ENCODE measurements at regions not wholly inside any gene's neighbourhood (a gene's known extent, or its start where the extent isn't known, plus 50 kb on each side); places are given as distances from the start of the nearest gene placed in this dataset.

DNA sequence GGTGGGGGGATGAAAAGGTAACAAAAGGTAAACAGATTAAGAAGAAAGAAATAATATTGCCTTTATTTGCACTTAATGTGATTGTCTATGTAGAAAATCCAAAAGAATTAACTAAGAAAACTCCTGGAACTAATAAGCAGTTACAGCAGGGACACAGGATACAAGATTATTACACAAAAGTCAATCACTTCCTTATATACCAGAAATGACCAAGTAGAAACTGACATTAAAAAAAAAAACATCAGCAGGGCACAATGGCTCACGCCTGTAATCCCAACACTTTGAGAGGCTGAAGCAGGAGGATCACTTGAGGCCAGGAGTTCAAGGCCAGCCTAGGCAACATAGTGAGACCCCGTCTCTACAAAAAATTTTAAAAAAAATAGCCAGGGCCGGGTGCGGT is 123.2 kb upstream of the RIPOR2 start:
- Histone ChIP-seq H3K27me3 (ENCODE audit: control insufficient read depth, insufficient read depth, low read length) (no peaks in the 10 kb centered on the region), H3K9me3 (ENCODE audit: control insufficient read depth, insufficient read depth, low read length) (no peaks in the 10 kb centered on the region), H3K36me3 (ENCODE audit: control insufficient read depth, insufficient read depth, low read length) (no peaks in the 10 kb centered on the region), H3K4me1 (ENCODE audit: control insufficient read depth, insufficient read depth, low read length) (peaks cover 12% of the 10 kb centered on the region), H3K9ac (ENCODE audit: low read depth, low read length) (no peak overlapping the region), H3K4me3 (ENCODE audit: low read depth, low read length) (no peak overlapping the region)

- H3K36me3 ChIP-seq (ENCODE audit: control insufficient read depth, insufficient read depth, low read length) = no peaks in the 10 kb centered on the region
- H3K4me1 ChIP-seq (ENCODE audit: control insufficient read depth, insufficient read depth, low read length) = peaks cover 12% of the 10 kb centered on the region
- no peaks in the 10 kb centered on the region for H3K27me3 ChIP-seq (ENCODE audit: control insufficient read depth, insufficient read depth, low read length)
- no peaks in the 10 kb centered on the region for H3K9me3 ChIP-seq (ENCODE audit: control insufficient read depth, insufficient read depth, low read length)
- H3K4me3 ChIP-seq (ENCODE audit: low read depth, low read length) = no peak overlapping the region
- no peak overlapping the region for H3K9ac ChIP-seq (ENCODE audit: low read depth, low read length)
These were observed 124.8 kb upstream of the RIPOR2 start for GRCh38 chr6:25060522-25060921.

DNA sequence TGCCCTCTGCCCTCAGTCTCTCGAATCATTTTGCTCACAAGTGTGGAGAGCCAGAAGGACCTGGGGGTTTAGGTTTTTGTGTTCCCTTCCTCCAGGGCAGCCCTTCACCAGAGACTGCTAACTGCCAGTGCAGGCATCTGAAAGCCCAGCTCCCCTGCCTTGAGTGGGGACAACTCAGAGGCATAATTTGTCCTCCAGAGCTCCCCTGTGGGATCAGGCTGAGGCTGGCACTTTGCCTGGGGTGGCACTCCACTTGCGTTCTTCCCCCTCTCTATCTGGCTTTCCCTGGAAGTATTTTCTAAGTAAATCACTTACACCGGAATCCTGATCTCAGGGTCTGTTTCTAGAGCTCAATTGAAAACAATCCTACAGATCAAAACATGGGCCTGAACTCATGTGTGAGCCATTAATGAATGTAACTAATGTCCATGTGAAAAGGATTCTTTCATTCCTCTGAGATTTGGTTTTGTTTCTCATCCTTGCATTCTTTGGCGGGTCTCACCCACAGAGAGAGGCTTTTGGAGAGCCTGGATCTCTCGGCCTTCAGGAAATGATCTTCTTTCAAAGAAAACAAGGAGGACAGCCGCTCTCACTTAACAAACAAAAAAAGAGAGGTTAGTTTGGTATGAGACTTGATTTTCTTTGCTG is 125.7 kb upstream of the RIPOR2 start:
- Histone ChIP-seq H3K9ac (ENCODE audit: low read depth, low read length) (no peak overlapping the region), H3K4me1 (ENCODE audit: control insufficient read depth, insufficient read depth, low read length) (peaks cover 12% of the 10 kb centered on the region), H3K9me3 (ENCODE audit: control insufficient read depth, insufficient read depth, low read length) (no peaks in the 10 kb centered on the region), H3K27me3 (ENCODE audit: control insufficient read depth, insufficient read depth, low read length) (no peaks in the 10 kb centered on the region), H3K36me3 (ENCODE audit: control insufficient read depth, insufficient read depth, low read length) (no peaks in the 10 kb centered on the region), H3K4me3 (ENCODE audit: low read depth, low read length) (no peak overlapping the region)

- no peaks in the 10 kb centered on the region for H3K9me3 ChIP-seq (ENCODE audit: control insufficient read depth, insufficient read depth, low read length)
- H3K27me3 ChIP-seq (ENCODE audit: control insufficient read depth, insufficient read depth, low read length) = no peaks in the 10 kb centered on the region
- no peak overlapping the region for H3K4me3 ChIP-seq (ENCODE audit: low read depth, low read length)
- H3K36me3 ChIP-seq (ENCODE audit: control insufficient read depth, insufficient read depth, low read length) = no peaks in the 10 kb centered on the region
- peaks cover 12% of the 10 kb centered on the region for H3K4me1 ChIP-seq (ENCODE audit: control insufficient read depth, insufficient read depth, low read length)
- H3K9ac ChIP-seq (ENCODE audit: low read depth, low read length) = no peak overlapping the region
These were observed 126.5 kb upstream of the RIPOR2 start for GRCh38 chr6:25062070-25062811.

DNA sequence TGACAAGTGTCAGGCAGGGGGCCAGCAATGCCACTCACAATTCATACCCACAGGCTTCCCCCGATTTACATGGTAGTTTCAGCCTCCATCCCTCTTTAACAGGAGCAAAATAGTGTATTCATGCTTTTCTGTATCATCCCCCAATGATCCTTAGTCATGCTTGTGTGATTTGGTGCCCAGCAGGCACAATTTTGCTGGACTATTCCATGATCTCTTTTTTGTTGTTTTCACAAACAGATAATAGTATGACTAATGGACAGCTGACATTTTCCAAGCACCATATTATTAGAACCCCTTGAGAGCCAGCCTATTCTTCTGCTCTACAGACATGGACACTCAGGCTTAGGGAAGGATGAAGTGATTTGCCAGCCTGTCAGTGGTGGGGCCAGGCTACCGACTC is 128.2 kb upstream of the RIPOR2 start:
- Histone ChIP-seq H3K4me1 (ENCODE audit: control insufficient read depth, insufficient read depth, low read length) (peaks cover 12% of the 10 kb centered on the region), H3K27me3 (ENCODE audit: control insufficient read depth, insufficient read depth, low read length) (no peaks in the 10 kb centered on the region), H3K4me3 (ENCODE audit: low read depth, low read length) (no peak overlapping the region), H3K36me3 (ENCODE audit: control insufficient read depth, insufficient read depth, low read length) (no peaks in the 10 kb centered on the region), H3K9ac (ENCODE audit: low read depth, low read length) (no peak overlapping the region), H3K9me3 (ENCODE audit: control insufficient read depth, insufficient read depth, low read length) (no peaks in the 10 kb centered on the region)

DNA sequence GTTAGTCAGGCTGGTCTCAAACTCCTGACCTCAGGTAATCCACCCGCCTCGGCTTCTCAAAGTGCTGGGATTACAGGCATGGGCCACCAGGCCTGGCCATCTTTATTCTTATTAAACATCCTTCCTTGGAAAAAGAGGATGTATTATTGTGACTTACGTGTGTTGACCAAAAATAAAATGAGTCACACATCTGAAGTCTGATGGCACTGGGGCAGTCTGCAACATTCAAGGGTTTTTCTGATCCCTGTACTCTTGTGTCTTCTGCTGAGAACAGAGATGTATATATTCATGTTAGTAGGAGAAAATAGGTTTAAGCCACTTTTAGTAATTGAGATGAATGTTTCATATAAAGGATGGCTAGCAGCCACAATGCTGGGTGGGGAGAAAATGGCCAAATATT is 129.9 kb upstream of the RIPOR2 start:
- Histone ChIP-seq H3K27me3 (ENCODE audit: control insufficient read depth, insufficient read depth, low read length) (no peaks in the 10 kb centered on the region), H3K4me3 (ENCODE audit: low read depth, low read length) (no peak overlapping the region), H3K36me3 (ENCODE audit: control insufficient read depth, insufficient read depth, low read length) (no peaks in the 10 kb centered on the region), H3K9me3 (ENCODE audit: control insufficient read depth, insufficient read depth, low read length) (no peaks in the 10 kb centered on the region), H3K9ac (ENCODE audit: low read depth, low read length) (no peak overlapping the region), H3K4me1 (ENCODE audit: control insufficient read depth, insufficient read depth, low read length) (peaks cover 12% of the 10 kb centered on the region)

GRCh38 chr6:25066593-25066992 is 130.8 kb upstream of the RIPOR2 start:
- H3K9ac ChIP-seq (ENCODE audit: low read depth, low read length) = no peak overlapping the region
- peaks cover 8% of the 10 kb centered on the region for H3K4me1 ChIP-seq (ENCODE audit: control insufficient read depth, insufficient read depth, low read length)
- no peaks in the 10 kb centered on the region for H3K9me3 ChIP-seq (ENCODE audit: control insufficient read depth, insufficient read depth, low read length)
- no peak overlapping the region for H3K4me3 ChIP-seq (ENCODE audit: low read depth, low read length)
- no peaks in the 10 kb centered on the region for H3K27me3 ChIP-seq (ENCODE audit: control insufficient read depth, insufficient read depth, low read length)
- H3K36me3 ChIP-seq (ENCODE audit: control insufficient read depth, insufficient read depth, low read length) = no peaks in the 10 kb centered on the region

DNA sequence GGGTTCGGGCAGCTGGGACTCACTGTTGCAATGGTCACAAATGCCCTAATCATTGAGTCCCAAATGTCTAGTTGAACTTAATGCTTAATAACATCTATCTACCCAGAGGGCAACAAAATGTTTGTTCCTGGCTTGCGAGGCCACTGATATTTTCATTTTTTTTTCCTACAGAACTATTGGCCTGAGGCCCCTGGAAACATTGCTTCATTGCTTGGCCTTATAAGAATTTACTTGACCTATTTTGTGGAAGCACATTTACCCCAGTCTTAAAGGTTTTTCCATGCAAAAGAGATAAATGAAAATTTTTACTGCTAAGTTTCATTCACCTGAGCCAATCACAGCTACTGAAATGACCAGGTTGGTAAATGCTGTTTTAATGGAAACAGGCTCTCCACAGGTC is 133.1 kb upstream of the RIPOR2 start:
- no peak overlapping the region for H3K9ac ChIP-seq (ENCODE audit: low read depth, low read length)
- no peaks in the 10 kb centered on the region for H3K27me3 ChIP-seq (ENCODE audit: control insufficient read depth, insufficient read depth, low read length)
- no peak overlapping the region for H3K4me3 ChIP-seq (ENCODE audit: low read depth, low read length)
- no peaks in the 10 kb centered on the region for H3K36me3 ChIP-seq (ENCODE audit: control insufficient read depth, insufficient read depth, low read length)
- no peaks in the 10 kb centered on the region for H3K4me1 ChIP-seq (ENCODE audit: control insufficient read depth, insufficient read depth, low read length)
- H3K9me3 ChIP-seq (ENCODE audit: control insufficient read depth, insufficient read depth, low read length) = no peaks in the 10 kb centered on the region

DNA sequence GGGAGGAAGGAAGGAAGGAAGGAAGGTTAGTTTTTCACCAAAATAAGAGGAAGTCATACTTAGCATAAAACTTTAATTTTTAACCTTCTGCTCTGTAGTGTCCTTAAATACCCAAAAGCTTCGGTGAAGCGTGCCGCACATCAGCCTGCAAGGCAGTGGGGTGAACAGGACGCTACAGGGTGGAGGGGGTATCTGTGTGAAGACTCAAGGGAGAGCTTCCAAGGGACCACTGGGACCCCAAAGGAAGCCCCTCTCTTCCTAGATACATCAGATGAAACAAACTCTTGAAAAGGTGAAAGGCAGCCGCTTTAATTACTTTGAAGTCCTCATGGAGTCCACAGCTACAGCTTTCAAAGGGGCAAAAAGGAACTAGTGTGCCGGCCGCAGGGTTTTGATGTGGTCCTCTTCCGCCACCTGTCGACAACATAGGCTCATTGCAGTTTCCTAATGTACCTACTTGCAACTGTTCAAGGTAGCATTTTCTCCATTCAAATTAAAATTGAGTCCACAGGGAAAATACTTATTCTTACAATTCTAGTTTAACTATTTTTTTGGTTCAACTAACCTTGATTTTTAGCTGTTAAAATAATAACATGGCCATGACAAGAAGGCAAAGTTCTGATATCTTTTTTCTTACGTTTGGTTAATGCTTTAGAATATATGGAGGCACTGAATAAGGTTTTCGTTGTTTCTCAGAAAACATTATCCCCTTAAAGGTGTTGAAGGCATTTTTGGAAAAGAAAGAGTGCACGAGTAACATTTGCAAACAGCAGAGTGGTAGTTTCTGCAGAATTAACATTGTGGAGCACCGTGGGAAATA is 135.0 kb upstream of the RIPOR2 start:
- no peak overlapping the region for H3K9ac ChIP-seq (ENCODE audit: low read depth, low read length)
- no peaks in the 10 kb centered on the region for H3K27me3 ChIP-seq (ENCODE audit: control insufficient read depth, insufficient read depth, low read length)
- H3K4me1 ChIP-seq (ENCODE audit: control insufficient read depth, insufficient read depth, low read length) = no peaks in the 10 kb centered on the region
- no peak overlapping the region for H3K4me3 ChIP-seq (ENCODE audit: low read depth, low read length)
- no peaks in the 10 kb centered on the region for H3K9me3 ChIP-seq (ENCODE audit: control insufficient read depth, insufficient read depth, low read length)
- H3K36me3 ChIP-seq (ENCODE audit: control insufficient read depth, insufficient read depth, low read length) = no peaks in the 10 kb centered on the region

DNA sequence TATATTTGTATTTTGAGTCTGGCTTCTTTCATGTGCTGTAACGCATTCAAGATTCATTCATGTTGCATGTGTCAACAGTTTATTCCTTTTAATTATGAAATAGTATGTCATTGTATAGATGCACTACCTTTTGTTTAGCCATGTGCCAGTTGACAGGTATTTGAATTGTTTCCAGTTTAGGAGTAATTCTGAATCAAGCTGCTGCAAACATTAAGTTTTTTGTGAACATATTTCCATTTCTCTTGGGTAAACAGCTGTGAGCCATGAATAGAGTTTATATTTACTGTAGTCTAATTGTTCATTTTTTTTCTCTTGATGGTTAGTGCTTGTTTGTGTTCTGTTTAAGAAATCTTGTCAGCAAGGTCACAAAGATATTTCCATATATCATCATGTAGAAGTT is 142.4 kb upstream of the RIPOR2 start:
- Histone ChIP-seq H3K27me3 (ENCODE audit: control insufficient read depth, insufficient read depth, low read length) (no peaks in the 10 kb centered on the region), H3K9me3 (ENCODE audit: control insufficient read depth, insufficient read depth, low read length) (no peaks in the 10 kb centered on the region), H3K36me3 (ENCODE audit: control insufficient read depth, insufficient read depth, low read length) (no peaks in the 10 kb centered on the region), H3K9ac (ENCODE audit: low read depth, low read length) (no peak overlapping the region), H3K4me1 (ENCODE audit: control insufficient read depth, insufficient read depth, low read length) (no peaks in the 10 kb centered on the region), H3K4me3 (ENCODE audit: low read depth, low read length) (no peak overlapping the region)

DNA sequence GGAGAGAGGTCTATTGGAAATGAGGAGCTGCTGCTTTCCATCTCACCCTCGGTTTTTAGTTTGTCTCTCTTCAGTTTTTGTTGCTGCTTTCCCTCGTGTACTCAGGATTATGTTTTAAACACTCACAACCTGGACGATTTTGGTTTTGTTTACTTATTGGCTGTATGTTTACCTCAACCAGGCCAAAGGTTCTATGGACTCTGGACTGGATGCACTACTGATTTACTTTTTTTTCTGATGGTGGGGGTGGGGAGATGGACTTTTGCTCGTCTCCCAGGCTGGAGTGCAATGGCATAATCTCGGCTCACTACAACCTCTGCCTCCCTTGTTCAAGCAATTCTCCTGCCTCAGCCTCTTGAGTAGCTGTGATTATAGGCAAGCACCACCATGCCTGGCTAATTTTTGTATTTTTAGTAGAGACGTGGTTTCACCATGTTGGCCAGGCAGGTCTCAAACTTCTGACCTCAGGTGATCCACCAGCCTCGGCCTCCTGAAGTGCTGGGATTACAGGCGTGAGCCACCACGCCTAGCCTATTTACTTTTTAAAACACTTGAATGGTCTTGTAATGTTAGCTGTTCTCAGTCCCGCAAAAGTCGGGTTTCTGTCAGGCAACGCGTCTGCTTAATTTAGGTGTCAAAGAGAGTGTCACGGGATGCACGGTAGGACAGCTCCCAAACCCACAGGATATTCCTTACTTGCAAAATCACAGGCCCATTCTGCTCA is 148.2 kb upstream of the RIPOR2 start:
- Histone ChIP-seq H3K9me3 (ENCODE audit: control insufficient read depth, insufficient read depth, low read length) (no peaks in the 10 kb centered on the region), H3K36me3 (ENCODE audit: control insufficient read depth, insufficient read depth, low read length) (no peaks in the 10 kb centered on the region), H3K9ac (ENCODE audit: low read depth, low read length) (no peak overlapping the region), H3K4me3 (ENCODE audit: low read depth, low read length) (no peak overlapping the region), H3K27me3 (ENCODE audit: control insufficient read depth, insufficient read depth, low read length) (no peaks in the 10 kb centered on the region), H3K4me1 (ENCODE audit: control insufficient read depth, insufficient read depth, low read length) (no peaks in the 10 kb centered on the region)
